ENCODE measurements at regions not wholly inside any gene's neighbourhood (a gene's known extent, or its start where the extent isn't known, plus 50 kb on each side); places are given as distances from the start of the nearest gene placed in this dataset.

DNA sequence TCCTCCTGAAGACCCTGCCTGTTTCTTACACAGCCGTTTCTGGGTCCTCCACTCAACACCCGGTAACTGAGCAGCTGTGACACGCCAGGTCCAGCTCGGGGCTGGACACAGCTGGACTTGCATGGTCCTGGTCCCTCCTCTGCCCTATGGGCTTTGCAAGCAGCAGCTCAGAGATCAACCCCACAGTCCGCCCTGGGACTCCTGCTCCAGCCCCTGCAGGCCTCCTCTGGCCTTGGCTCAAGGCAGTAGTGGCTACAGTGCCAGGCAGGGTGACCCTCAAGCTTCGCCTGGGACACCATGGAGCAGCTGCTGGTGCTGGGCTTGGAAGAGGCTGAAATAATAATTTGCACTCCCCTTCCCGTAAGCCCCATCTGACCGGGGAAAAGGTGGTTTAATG is 66.1 kb upstream of the OLFM1 start:
- TF ChIP-seq, protein P1, sequence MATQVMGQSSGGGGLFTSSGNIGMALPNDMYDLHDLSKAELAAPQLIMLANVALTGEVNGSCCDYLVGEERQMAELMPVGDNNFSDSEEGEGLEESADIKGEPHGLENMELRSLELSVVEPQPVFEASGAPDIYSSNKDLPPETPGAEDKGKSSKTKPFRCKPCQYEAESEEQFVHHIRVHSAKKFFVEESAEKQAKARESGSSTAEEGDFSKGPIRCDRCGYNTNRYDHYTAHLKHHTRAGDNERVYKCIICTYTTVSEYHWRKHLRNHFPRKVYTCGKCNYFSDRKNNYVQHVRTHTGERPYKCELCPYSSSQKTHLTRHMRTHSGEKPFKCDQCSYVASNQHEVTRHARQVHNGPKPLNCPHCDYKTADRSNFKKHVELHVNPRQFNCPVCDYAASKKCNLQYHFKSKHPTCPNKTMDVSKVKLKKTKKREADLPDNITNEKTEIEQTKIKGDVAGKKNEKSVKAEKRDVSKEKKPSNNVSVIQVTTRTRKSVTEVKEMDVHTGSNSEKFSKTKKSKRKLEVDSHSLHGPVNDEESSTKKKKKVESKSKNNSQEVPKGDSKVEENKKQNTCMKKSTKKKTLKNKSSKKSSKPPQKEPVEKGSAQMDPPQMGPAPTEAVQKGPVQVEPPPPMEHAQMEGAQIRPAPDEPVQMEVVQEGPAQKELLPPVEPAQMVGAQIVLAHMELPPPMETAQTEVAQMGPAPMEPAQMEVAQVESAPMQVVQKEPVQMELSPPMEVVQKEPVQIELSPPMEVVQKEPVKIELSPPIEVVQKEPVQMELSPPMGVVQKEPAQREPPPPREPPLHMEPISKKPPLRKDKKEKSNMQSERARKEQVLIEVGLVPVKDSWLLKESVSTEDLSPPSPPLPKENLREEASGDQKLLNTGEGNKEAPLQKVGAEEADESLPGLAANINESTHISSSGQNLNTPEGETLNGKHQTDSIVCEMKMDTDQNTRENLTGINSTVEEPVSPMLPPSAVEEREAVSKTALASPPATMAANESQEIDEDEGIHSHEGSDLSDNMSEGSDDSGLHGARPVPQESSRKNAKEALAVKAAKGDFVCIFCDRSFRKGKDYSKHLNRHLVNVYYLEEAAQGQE (IDR thresholded peaks at IDR 0.05) = no peak
- TF ChIP-seq EP300 (IDR thresholded peaks at IDR 0.05) = no peak
- no peak for TF ChIP-seq POLR2A (IDR thresholded peaks at IDR 0.05; ENCODE audit: low read length)
- TF ChIP-seq, protein P2, sequence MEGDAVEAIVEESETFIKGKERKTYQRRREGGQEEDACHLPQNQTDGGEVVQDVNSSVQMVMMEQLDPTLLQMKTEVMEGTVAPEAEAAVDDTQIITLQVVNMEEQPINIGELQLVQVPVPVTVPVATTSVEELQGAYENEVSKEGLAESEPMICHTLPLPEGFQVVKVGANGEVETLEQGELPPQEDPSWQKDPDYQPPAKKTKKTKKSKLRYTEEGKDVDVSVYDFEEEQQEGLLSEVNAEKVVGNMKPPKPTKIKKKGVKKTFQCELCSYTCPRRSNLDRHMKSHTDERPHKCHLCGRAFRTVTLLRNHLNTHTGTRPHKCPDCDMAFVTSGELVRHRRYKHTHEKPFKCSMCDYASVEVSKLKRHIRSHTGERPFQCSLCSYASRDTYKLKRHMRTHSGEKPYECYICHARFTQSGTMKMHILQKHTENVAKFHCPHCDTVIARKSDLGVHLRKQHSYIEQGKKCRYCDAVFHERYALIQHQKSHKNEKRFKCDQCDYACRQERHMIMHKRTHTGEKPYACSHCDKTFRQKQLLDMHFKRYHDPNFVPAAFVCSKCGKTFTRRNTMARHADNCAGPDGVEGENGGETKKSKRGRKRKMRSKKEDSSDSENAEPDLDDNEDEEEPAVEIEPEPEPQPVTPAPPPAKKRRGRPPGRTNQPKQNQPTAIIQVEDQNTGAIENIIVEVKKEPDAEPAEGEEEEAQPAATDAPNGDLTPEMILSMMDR (IDR thresholded peaks at IDR 0.05) = no peak
- TF ChIP-seq NPAS2 (CRISPR knock-in tag; IDR thresholded peaks at IDR 0.05; ENCODE audit: borderline replicate concordance) = no peak
- TF ChIP-seq CBX8 (IDR thresholded peaks at IDR 0.05) = no peak
- no peak for TF ChIP-seq CEBPB (IDR thresholded peaks at IDR 0.05)
- TF ChIP-seq, protein P3, sequence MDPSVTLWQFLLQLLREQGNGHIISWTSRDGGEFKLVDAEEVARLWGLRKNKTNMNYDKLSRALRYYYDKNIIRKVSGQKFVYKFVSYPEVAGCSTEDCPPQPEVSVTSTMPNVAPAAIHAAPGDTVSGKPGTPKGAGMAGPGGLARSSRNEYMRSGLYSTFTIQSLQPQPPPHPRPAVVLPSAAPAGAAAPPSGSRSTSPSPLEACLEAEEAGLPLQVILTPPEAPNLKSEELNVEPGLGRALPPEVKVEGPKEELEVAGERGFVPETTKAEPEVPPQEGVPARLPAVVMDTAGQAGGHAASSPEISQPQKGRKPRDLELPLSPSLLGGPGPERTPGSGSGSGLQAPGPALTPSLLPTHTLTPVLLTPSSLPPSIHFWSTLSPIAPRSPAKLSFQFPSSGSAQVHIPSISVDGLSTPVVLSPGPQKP (IDR thresholded peaks at IDR 0.05; ENCODE audit: low read depth, low read length) = no peak
- no peak for TF ChIP-seq GATA3 (IDR thresholded peaks at IDR 0.05; ENCODE audit: borderline replicate concordance)
- no peak for TF ChIP-seq CBX2 (IDR thresholded peaks at IDR 0.05; ENCODE audit: borderline replicate concordance, low read depth)
- no peak for TF ChIP-seq HOXA7 (CRISPR knock-in tag; IDR thresholded peaks at IDR 0.05)
- TF ChIP-seq MYC (IDR thresholded peaks at IDR 0.05; ENCODE audit: borderline replicate concordance, low read length) = no peak
- no peak for TF ChIP-seq EHMT2 (IDR thresholded peaks at IDR 0.05; ENCODE audit: low read depth)
- no peak for TF ChIP-seq ZFP36 (IDR thresholded peaks at IDR 0.05; ENCODE audit: borderline replicate concordance, partially characterized antibody)

Data from A549 (cell line).